ENCODE measurements at regions not wholly inside any gene's neighbourhood (a gene's known extent, or its start where the extent isn't known, plus 50 kb on each side); places are given as distances from the start of the nearest gene placed in this dataset.

GRCh38 chr9:1269533-1270315 is 219.6 kb downstream of the DMRT2 start:
- DNase-seq: no peak

DNA sequence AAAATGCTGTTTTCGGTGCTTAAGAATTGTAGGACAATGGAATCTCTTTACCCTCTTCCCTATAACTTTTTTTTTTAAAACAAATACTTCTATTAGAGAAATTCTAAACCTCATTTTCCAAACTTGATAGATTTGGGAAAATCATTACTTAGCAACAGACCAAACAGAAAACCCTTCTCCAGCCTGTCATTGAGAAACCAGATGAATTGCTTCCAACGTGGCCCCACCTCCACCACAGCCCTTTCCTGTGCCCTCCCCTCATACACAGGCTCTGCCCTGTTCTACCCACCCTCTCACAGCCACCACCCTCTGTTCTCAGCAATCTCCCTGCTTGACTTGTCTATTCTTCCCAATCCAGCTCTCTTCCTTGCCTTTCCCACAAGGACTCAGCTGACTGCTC is 221.2 kb downstream of the DMRT2 start:
- DNase-seq: no peak

- no peak for DNase-seq
These were observed 221.6 kb downstream of the DMRT2 start for GRCh38 chr9:1271786-1272185.

DNA sequence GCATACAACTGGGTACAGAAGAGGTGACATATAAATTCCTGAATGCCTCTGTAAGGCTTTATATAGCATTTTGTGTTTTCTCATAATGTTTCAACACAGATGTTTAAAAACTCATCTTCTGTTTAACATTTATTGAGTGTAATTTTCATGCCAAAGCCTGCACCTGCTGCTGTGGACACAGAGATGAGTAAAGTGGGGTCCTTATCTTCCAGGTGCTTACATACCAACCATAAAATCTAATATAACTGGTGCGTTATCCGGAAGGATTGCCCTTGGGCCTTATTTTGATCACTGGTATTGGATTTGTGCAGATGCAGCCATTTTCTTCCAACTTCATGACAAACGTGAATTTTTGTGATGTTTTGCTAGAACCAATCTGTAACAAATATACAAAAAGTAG is 222.3 kb downstream of the DMRT2 start:
- DNase-seq: no peak

- no peak for DNase-seq
These were observed 223.7 kb downstream of the DMRT2 start for GRCh38 chr9:1273859-1274258.

DNA sequence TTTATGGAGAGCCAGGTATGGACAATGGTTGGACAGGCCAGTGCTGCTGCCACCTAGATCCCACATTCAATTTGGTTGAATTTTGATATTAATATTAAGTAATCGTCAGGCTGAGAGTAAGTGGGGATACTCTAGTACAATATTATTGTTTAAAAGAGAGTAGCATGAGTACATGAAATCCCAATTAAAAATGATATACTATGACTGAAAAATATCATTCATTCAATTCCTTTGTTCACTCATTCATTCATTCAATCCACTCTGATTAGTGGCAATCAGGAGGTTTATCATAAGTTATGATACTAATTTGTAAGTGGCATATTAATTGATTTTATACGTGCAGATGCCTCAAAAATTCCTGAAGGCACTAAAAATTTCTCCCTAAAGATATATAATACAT is 224.2 kb downstream of the DMRT2 start:
- no peak for DNase-seq

DNA sequence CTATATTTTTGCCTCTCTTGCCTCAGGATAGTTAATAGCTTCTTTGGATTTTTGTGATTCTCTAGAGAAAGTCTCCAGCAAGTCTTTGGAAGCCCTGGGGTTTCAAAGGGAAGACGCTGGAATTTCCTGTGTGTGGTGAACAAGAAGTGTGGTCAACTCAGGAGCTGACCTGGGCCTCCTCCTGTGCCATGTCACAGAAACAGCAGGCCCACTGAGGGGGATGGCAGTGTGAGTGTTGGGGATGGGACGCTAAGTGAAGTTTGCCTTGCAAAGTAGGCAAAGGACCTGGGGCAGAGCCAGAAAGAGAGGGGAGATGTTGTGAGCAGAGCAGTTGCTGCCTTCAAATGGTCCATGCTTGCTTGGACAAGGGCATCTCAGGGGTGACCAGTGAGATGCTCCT is 226.3 kb downstream of the DMRT2 start:
- DNase-seq: no peak

GRCh38 chr9:1284727-1285126 is 234.6 kb downstream of the DMRT2 start:
- DNase-seq: no peak

DNA sequence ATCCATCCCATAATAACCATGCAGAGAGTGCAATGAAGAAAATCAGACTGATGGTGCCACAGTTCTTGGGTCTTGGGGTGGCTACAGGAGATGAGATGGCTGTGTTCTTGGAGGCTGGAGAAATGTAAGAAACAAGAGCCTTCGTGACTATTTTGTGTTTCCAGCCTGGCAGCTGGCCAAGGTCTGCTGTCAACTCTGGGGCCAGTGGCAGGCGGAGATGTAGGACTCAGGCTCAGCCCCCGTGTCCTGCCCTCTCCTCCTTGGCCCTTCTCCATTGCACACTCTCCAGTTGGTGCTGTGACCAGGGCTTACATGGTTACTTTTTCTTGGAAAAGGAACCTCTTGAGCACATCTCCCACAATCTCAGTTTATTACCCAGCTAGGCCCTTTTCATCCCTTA is 235.4 kb downstream of the DMRT2 start:
- no peak for DNase-seq

DNA sequence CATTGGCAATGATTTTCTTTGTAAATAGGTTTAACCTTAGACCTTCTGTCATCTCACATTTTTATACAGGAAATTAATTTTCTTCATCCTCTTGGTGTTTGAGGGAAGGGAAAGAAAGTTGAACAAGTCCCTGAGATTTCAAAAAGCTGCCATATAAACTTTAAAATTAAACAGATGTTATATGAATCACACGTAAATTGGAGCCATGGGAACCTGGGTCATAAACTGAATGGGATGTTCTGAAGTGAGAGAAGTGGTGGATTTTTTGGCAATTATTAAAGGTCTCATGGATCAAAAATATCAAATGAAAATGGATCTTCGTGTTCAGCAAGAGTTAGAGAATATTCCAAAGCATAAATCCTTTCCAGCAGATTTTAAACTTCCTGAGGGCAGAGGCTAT is 242.2 kb downstream of the DMRT2 start:
- DNase-seq: no peak

GRCh38 chr9:1294641-1295258 is 244.6 kb downstream of the DMRT2 start:
- no peak for DNase-seq

- no peak for DNase-seq
These were observed 246.2 kb downstream of the DMRT2 start for GRCh38 chr9:1296331-1296730.

DNA sequence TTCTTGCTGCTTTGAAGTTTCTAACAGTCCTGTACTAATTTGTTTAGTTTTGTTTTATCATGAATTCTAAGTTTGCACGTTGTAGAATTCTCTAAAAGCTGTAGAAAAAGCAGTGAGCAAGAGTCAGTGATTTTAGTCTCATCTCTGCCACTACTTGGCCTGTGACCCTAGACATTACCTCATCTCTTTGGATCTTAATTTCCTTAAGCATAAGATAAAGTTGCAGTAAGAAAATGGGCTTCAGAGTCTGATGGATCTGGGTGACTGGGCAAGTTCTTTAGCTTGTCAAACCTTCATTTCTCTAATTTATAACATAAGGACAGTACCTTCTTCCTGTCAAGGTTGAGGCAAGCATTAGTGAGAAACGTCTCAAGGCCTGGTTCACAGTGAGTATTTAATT is 247.9 kb downstream of the DMRT2 start:
- DNase-seq: no peak

DNA sequence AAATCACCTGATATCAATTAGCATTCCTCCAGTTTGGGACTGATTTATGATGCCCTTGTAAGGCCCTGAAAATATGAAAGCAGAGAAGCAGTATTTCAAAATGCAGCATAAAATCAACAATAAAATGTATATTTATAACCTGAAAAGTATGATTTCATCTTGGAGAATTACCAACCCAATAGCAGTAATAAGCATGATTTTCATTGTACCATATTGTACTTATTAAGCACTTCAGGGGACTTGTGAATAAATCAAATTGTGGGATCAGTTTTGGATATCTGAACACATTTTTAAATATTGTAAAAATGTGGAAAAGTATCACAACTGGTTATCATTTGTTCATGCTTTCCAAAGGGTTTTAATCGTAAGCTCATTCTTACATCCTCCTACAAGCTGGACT is 250.8 kb downstream of the DMRT2 start:
- no peak for DNase-seq

GRCh38 chr9:1303932-1304331 is 253.8 kb downstream of the DMRT2 start:
- DNase-seq: no peak

DNA sequence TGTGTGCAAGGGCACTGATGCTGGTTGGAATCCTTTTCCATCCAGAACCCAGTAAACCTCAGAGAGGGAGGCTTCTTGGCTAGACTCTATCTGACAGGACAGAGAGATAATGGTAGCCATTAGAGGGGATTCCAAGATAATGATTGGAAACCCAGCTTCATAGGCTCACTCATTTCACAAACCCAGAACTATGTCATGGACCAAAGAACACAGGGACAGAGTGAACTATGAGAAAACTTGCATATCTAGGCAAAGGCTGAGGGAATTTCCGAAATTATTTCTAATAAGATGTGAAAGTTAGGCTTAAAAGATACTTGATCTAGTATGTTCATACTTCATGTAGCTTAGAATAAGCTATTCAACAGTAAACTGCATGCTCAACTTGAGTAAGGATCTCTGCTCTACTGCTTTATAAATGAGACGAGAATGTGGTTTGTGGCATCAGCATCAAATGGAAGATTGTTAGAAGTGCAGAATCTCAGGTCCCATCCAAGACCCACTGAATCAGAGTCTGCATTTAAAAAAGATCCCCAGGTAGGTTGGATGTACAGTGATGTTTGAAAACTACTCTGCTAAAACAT is 261.4 kb downstream of the DMRT2 start:
- DNase-seq: no peak

GRCh38 chr9:1319436-1319835 is 269.3 kb downstream of the DMRT2 start:
- DNase-seq: no peak

- DNase-seq: no peak
These were observed 269.9 kb downstream of the DMRT2 start for GRCh38 chr9:1320051-1320557.

DNA sequence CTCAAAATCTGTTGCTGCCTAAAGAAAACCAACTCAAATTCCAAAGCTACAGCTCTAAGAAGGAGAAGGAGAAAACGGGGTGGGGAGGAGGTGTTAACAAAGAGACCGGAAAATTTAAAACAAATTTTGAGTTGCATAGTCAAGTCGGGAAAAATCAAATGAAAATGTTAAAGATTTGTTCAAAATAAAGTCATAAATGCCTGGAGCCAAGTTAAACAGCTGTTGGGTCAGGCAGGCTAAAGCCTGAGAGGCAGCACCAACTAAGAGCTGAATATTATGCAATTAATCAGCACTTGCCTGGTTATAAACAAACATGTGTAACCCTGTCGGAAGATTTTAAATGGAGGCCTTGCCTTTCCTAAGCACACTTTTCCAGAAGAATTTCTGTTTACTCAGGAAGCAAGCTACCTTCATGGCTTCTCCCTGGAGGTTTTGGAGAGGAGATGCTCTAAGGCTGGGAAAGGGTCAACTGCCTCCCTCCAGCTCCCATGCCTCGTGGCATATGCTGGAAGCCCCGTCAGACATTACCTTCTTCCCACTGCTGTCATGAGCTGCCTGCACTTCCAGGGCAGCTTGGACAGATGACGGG is 270.5 kb downstream of the DMRT2 start:
- no peak for DNase-seq

DNA sequence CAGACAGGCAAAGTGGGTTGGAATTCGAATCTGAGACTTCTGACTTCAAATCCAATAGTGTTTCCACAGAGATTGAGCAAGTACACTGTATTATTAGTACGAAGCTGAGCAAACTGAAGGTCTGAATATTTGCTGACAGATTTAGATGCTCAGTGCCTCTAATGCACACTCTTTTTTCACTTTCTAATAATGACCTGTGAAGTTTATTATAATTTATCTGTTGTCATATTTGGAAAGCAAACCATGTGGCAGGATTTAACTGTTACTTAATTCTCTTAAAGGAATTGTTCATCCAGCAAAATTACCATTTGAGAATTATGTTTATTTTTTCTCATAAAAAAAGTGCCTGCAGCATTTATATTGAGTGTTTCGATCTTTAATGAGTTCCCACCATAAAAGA is 277.3 kb downstream of the DMRT2 start:
- no peak for DNase-seq

- no peak for DNase-seq
These were observed 278.2 kb downstream of the DMRT2 start for GRCh38 chr9:1328341-1328740.

DNA sequence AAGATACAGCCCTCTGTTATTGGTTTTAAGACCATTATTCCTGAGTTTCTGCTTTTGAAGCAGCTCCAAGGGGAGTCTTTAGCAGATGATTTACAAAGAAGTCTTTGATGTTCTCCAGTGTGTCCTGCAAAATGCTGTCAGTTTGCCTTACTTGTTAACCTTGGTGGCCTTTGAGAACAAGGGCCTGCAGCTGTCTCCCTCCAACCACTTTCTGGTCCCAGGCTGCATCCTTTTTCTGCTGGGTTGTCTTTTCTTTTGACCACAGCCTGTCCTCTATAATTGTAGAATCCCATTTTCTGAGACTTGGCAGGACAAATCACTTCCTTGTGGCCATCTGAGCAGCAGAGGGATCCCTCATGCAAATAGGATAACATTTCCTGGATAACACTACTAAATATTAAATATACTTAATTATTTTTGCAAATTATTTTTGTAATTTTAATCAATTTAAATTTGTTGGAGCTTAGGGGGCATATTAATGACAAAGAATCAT is 281.4 kb downstream of the DMRT2 start:
- DNase-seq: no peak

GRCh38 chr9:1332156-1332555 is 282.0 kb downstream of the DMRT2 start:
- DNase-seq: no peak

DNA sequence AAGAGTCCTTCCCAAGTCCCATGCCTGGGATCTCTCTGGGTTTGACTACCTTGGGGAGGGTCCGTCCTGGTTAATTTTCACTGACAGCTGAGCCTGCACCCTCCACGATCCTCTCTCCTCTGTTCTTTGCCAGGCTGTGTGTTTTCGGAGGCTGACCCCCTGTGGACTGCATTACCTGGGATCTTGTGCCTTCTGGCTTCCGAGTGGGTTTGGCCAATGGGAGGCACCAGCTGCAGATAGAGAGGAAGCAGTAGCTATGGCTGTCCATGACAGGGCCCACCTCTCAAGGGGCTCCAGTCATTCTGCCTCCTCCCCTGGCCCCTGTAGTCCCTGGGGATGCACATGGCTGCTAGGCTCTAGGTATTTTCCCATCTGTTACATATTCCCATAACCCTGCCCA is 285.0 kb downstream of the DMRT2 start:
- no peak for DNase-seq

All from NCI-H2107 (cell line).